A673 (cell line): ENCODE measurements at regions not wholly inside any gene's neighbourhood (a gene's known extent, or its start where the extent isn't known, plus 50 kb on each side); places are given as distances from the start of the nearest gene placed in this dataset.

Experiments used
- CTCF ChIP-seq: fragments of 300-800, 200-600 bp; sonication (generic); conservative IDR thresholded peaks from 2 replicates; pipeline ENCODE4 v1.5.1; 2017; ENCODE audit warnings: low read depth, mild to moderate bottlenecking, antibody characterized with exemption, low read length, moderate library complexity, mixed read lengths
- EZH2 ChIP-seq: fragments of 200-600 bp; sonication (generic); IDR thresholded peaks from 2 replicates; pipeline ENCODE4 v1.6.1; 2017; ENCODE audit warnings: borderline replicate concordance, low read depth, mild to moderate bottlenecking, mixed read lengths, antibody characterized with exemption, low read length; ENCODE audit not compliant: poor library complexity, severe bottlenecking

DNA sequence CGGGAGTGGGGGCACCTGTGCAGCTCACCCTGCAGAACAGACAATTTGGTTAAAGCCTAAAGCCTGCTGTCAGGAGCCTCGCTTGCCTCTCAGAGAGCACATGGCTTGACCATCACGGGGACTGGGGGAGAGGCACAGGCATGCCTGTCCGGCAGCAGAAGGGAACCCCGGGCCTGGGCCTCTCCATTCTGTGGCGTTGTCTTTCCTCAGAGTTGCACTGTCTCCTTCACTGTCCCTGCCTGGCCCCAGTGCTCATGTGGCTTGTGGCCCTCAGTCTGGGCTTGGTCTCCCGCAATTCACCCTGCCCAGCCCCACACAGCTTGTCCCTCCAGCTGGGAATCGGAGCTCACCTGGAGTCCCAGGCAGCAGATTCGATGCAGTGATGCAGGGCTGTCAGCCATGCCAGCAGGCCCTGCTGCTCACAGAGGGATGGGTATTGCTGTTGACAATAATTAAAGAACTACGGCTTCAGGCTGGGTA lies 189.9 kb downstream of the SEC14L1 start:
- TF ChIP-seq EZH2: no peak
- TF ChIP-seq CTCF: no peak
